GM12801 (cell line): ENCODE measurements at regions not wholly inside any gene's neighbourhood (a gene's known extent, or its start where the extent isn't known, plus 50 kb on each side); places are given as distances from the start of the nearest gene placed in this dataset.

Experiments used
- TF ChIP-seq, protein P1 (sequence below): IDR thresholded peaks from one replicate; pipeline ENCODE4 v1.5.1; 2011; ENCODE audit warnings: control low read depth; ENCODE audit not compliant: insufficient read length; ENCODE audit errors: extremely low read depth

DNA sequence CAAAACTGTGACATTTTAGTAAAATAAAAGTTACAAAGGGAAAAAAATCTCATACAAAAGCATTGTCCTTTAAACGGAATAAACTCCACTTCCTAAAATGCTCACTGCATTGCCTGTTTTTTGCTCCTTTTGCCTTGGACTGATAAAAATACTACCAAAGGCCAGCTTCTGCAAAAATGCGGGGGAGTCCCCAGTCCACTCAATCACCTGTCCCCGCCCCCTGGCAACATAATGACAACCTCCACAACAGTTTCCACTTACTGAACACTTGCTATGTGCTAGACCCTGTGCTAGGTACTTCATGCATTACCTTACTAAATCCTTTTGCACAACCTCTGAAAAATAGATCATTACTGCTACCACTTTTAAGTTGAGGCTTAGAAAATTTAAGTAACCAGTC lies 172.7 kb upstream of the CCL2 start:
- TF ChIP-seq, protein P1, sequence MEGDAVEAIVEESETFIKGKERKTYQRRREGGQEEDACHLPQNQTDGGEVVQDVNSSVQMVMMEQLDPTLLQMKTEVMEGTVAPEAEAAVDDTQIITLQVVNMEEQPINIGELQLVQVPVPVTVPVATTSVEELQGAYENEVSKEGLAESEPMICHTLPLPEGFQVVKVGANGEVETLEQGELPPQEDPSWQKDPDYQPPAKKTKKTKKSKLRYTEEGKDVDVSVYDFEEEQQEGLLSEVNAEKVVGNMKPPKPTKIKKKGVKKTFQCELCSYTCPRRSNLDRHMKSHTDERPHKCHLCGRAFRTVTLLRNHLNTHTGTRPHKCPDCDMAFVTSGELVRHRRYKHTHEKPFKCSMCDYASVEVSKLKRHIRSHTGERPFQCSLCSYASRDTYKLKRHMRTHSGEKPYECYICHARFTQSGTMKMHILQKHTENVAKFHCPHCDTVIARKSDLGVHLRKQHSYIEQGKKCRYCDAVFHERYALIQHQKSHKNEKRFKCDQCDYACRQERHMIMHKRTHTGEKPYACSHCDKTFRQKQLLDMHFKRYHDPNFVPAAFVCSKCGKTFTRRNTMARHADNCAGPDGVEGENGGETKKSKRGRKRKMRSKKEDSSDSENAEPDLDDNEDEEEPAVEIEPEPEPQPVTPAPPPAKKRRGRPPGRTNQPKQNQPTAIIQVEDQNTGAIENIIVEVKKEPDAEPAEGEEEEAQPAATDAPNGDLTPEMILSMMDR: no peak

DNA sequence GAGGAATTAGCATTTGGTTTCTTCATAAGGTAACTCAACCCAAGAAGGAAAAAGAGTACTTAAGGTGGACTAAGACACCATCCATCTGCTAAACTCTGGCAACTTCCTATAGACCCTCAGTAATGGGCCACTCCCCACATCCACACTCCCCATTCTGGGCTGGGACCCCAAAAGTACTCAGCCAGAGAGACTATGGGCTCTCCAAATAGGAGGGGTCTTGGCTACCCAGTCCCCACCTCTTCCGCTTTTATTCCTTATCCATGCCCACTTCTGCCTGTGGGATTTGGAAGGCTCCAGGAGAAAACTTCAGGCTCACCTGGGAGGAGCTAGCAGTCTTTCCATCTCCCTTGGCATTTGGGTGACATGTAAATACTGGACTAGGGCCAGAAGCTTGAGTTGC lies 164.5 kb upstream of the CCL2 start:
- TF ChIP-seq, protein P1: no peak

DNA sequence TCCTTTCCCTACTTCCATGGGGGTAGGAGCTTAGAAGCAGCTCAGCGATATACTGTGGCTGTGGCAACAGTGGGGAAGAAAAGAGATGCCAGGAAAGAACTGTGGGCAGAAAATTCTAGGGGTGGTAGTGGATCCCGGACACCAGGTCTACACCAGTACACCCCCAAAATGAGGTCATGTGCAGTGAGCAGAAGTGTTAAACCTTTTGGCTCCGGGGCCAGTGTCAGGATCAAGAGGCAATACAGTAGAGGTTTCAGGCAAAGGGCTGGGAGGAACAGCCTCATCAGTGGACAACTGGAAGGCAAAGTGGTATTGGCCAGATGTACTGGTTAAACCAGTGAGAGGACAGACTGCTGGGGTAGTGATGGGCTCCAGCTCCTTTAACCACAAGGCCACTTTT lies 163.1 kb upstream of the CCL2 start:
- TF ChIP-seq, protein P1: no peak

DNA sequence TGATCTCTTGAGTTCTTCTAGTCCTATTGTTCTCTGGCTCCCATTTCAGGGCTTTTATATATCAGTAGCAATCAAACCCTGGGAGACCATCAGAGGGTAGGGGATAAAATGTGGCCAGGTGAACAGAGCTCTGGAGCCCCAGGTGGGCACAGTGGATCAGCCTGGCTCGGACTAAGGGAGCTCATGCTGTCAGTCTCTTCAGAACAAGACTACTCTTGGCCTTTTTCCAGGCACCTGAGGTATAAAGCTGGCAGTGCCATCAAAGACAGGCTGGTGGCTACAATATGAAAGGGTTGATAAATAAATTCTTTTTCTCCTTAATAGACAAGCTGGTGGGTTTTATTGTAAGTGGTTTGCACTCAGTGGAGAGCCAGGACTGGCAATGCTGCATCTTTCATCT lies 160.0 kb upstream of the CCL2 start:
- TF ChIP-seq, protein P1: no peak

DNA sequence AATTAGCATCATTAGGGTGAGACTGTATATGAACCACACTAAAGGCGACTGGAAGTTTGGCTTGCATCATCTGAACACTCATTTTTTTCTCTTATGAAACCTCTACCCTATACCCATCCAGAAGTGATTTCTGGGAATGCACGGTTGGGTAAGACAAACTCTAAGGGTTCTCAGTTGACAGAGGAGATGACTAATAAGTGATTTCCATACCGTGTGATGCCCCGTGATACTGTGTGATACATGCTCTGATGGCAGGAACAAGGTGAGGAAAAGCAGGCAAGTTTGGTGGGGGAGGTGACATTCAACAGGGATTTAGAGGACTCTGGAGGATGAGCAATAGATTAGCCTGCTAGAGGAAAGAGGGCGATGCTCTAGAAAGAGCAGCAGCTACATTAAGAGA lies 156.4 kb upstream of the CCL2 start:
- TF ChIP-seq, protein P1: no peak

DNA sequence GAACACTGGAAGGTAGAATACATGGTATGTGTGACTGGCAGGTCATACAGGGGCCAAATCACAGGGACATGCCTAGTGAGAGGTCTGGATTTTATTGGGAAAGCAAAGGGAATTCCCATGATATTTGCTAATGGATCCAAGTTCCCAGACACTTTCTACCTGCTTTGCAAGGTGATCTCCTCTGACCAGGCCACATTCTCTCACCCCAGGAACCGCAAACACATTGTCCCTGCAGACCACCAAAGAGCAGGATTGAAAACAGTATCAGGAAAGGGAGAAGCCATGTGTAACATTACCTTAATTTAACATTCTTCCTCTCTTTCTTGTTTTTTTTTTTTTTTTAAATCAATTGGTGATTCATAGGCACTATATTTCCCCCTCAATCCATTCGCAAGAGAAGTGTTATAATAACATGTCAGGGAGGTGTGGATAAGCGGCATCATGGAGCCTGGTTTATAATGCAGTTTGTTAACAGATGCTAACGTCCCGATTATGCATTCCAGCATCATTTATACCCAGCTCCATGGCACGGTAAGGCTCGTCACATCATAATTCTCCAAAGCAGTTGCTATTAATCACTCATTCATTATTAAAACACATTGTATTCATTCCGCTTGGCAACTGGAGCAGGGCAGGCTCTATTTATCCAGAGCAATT lies 155.1 kb upstream of the CCL2 start:
- TF ChIP-seq, protein P1: no peak

DNA sequence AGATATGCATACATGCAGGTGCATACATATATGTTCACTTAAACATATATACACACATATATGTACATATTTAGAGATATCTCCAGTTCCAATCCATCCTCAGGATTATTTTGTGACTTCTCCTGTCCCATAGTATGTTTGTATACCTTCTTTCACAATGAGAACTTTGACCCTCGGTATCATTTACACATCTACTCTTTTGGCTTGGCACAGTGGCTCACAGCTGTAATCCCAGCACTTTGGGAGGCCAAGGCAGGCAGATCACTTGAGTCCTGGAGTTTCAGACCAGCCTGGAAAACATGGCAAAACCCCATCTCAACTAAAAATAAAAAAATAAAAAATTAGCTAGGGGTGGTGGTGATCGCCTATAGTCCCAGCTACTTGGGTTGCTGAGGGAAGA lies 148.1 kb upstream of the CCL2 start:
- TF ChIP-seq, protein P1: no peak
